H1 (cell line): ENCODE measurements at regions not wholly inside any gene's neighbourhood (a gene's known extent, or its start where the extent isn't known, plus 50 kb on each side); places are given as distances from the start of the nearest gene placed in this dataset.

ENCODE experiments used
- CTCF ChIA-PET: fragments of 300-600 bp; sonication (Branson Sonifier 250); formaldehyde crosslinking; loops from one replicate; lab custom pipeline; 2021; ENCODE audit not compliant: partially characterized antibody; lab: Charles Lee
- POLR2A ChIA-PET: fragments of 300-600 bp; sonication (Branson Sonifier 250); formaldehyde crosslinking; loops from one replicate; lab custom pipeline; 2021; ENCODE audit warnings: inconsistent platforms; ENCODE audit not compliant: partially characterized antibody; lab: Charles Lee
- DNase-seq, 2 experiments: peaks; one replicate each; pipeline versions ENCODE4 v3.0.0 to v3.0.0-alpha.2; 2010 to 2022; ENCODE audit warnings: low spot score in 2 of 2, low read depth in 1 of 2, mixed read lengths in 1 of 2
- FAIRE-seq: peaks from 2 replicates; lab custom pipeline; 2011; peaks lifted over from hg19 to GRCh38; lab: Jason Lieb, UNC
- H2AFZ ChIP-seq: 2 replicates; pipeline ENCODE4 v1.8.1; 2012; ENCODE audit warnings: low read length, inconsistent platforms
- H2AK5ac ChIP-seq: 2 replicates; pipeline ENCODE4 v1.6.1; 2013; ENCODE audit warnings: low read depth, low read length
- H2BK120ac ChIP-seq: replicated peaks from 2 replicates; pipeline ENCODE3; 2013; ENCODE audit warnings: low read depth, low read length, inconsistent platforms
- H2BK12ac ChIP-seq: 2 replicates; pipeline ENCODE4 v1.6.1; 2013; ENCODE audit warnings: low read depth, low read length
- H2BK15ac ChIP-seq: 2 replicates; pipeline ENCODE4 v1.6.1; 2013; ENCODE audit warnings: low read length
- H2BK20ac ChIP-seq: 2 replicates; pipeline ENCODE4 v1.6.1; 2013; ENCODE audit warnings: low read length
- H2BK5ac ChIP-seq: 2 replicates; pipeline ENCODE4 v1.6.1; 2013; ENCODE audit warnings: low read depth, low read length
- H3K14ac ChIP-seq: 2 replicates; pipeline ENCODE4 v1.6.1; 2013; ENCODE audit warnings: inconsistent platforms; ENCODE audit not compliant: insufficient read length
- H3K18ac ChIP-seq: 2 replicates; pipeline ENCODE4 v1.6.1; 2013; ENCODE audit warnings: low read length; ENCODE audit errors: extremely low read depth
- H3K23ac ChIP-seq: 2 replicates; pipeline ENCODE4 v1.6.1; 2013; ENCODE audit warnings: inconsistent platforms; ENCODE audit not compliant: insufficient read length
- H3K23me2 ChIP-seq: 2 replicates; pipeline ENCODE4 v1.6.1; 2013; ENCODE audit warnings: low read depth, low read length
- H3K27ac ChIP-seq: 2 replicates; pipeline ENCODE4 v1.6.1; 2011; ENCODE audit warnings: low read depth, low read length, inconsistent platforms
- H3K27me3 ChIP-seq, 4 experiments: replicated peaks in 1 of 4; 1 replicate in 1 of 4; 2 replicates in 3 of 4; pipeline versions ENCODE4 v1.6.1 to v1.8.1; 2011 to 2013; ENCODE audit warnings: low read length in 3 of 4, mild to moderate bottlenecking in 3 of 4, inconsistent platforms in 2 of 4, mixed read lengths in 2 of 4, moderate library complexity in 1 of 4; ENCODE audit not compliant: control insufficient read depth in 3 of 4, insufficient read depth in 3 of 4; ENCODE audit errors: extremely low read depth in 1 of 4
- H3K36me3 ChIP-seq, 4 experiments: 2 replicates each; pipeline versions ENCODE4 v1.6.1 to v1.8.1; 2011 to 2013; ENCODE audit warnings: mild to moderate bottlenecking in 4 of 4, low read length in 3 of 4, moderate library complexity in 2 of 4, control low read depth in 1 of 4, inconsistent platforms in 1 of 4; ENCODE audit not compliant: insufficient read depth in 4 of 4, control insufficient read depth in 2 of 4
- H3K4ac ChIP-seq: replicated peaks from 2 replicates; pipeline ENCODE3; 2013; ENCODE audit warnings: low read length, low read depth, mixed read lengths, inconsistent platforms; ENCODE audit not compliant: insufficient read length
- H3K4me1 ChIP-seq, 4 experiments: replicated peaks in 1 of 4; 1 replicate in 1 of 4; 2 replicates in 3 of 4; pipeline versions ENCODE4 v1.6.1 to v1.8.1; 2011 to 2013; ENCODE audit warnings: low read length in 3 of 4, inconsistent platforms in 2 of 4, mixed read lengths in 1 of 4; ENCODE audit not compliant: insufficient read depth in 4 of 4, control insufficient read depth in 3 of 4
- H3K4me2 ChIP-seq, 2 experiments: 2 replicates each; pipeline versions ENCODE4 v1.6.1 to v1.8.1; 2011 to 2013; ENCODE audit warnings: low read depth in 2 of 2, low read length in 2 of 2, control low read depth in 1 of 2, inconsistent platforms in 1 of 2, mild to moderate bottlenecking in 1 of 2; ENCODE audit not compliant: insufficient read depth in 1 of 2
- H3K4me3 ChIP-seq, 4 experiments: fragments of 200-600, 300-600 bp in 1 of 4; sonication (generic), shearing (Covaris generic), sonication (Bioruptor Twin) in 1 of 4; 2 replicates each; pipeline versions ENCODE4 v1.5.1 to v1.8.1; 2011 to 2016; ENCODE audit warnings: low read length in 4 of 4, low read depth in 3 of 4, control low read depth in 2 of 4, inconsistent platforms in 2 of 4, mild to moderate bottlenecking in 2 of 4, mixed read lengths in 1 of 4, moderate library complexity in 1 of 4; ENCODE audit not compliant: insufficient read depth in 2 of 4; ENCODE audit errors: extremely low read depth in 1 of 4
- H3K56ac ChIP-seq: replicated peaks from 2 replicates; pipeline ENCODE3; 2013; ENCODE audit warnings: low read depth, mild to moderate bottlenecking, mixed read lengths, low read length, inconsistent platforms; ENCODE audit not compliant: insufficient read length
- H3K79me1 ChIP-seq: 2 replicates; pipeline ENCODE4 v1.6.1; 2013; ENCODE audit warnings: low read depth, low read length, control low read depth
- H3K79me2 ChIP-seq, 2 experiments: 2 replicates each; pipeline versions ENCODE4 v1.6.1 to v1.8.1; 2012 to 2013; ENCODE audit warnings: low read length in 2 of 2, mild to moderate bottlenecking in 2 of 2, inconsistent platforms in 1 of 2; ENCODE audit not compliant: insufficient read depth in 2 of 2, control insufficient read depth in 1 of 2
- H3K9ac ChIP-seq, 4 experiments: replicated peaks in 1 of 4; 1 replicate in 1 of 4; 2 replicates in 3 of 4; pipeline versions ENCODE4 v1.6.1 to v1.8.1; 2011 to 2013; ENCODE audit warnings: low read depth in 3 of 4, low read length in 3 of 4, control low read depth in 2 of 4, mild to moderate bottlenecking in 2 of 4, moderate library complexity in 2 of 4, inconsistent platforms in 1 of 4; ENCODE audit errors: extremely low read depth in 1 of 4
- H3K9me3 ChIP-seq, 2 experiments: 2 replicates each; pipeline versions ENCODE4 v1.6.1 to v1.8.1; 2012 to 2013; ENCODE audit warnings: mild to moderate bottlenecking in 2 of 2, moderate library complexity in 2 of 2, control low read depth in 1 of 2, inconsistent platforms in 1 of 2, low read depth in 1 of 2, low read length in 1 of 2, mixed read lengths in 1 of 2; ENCODE audit not compliant: insufficient read depth in 2 of 2
- H4K20me1 ChIP-seq, 2 experiments: replicated peaks in 1 of 2; 2 replicates each; pipeline versions ENCODE3 to v1.8.1; 2011 to 2013; ENCODE audit warnings: inconsistent platforms in 2 of 2, low read length in 2 of 2, mild to moderate bottlenecking in 1 of 2; ENCODE audit not compliant: insufficient read depth in 2 of 2, control insufficient read depth in 1 of 2
- H4K5ac ChIP-seq: 2 replicates; pipeline ENCODE4 v1.6.1; 2013; ENCODE audit warnings: low read length, low read depth, mixed read lengths, inconsistent platforms; ENCODE audit not compliant: insufficient read length
- H4K8ac ChIP-seq: 2 replicates; pipeline ENCODE4 v1.8.0; 2013; ENCODE audit warnings: mild to moderate bottlenecking, moderate library complexity, low read length, inconsistent platforms; ENCODE audit not compliant: insufficient read depth; ENCODE audit errors: extremely low read depth
- H4K91ac ChIP-seq: replicated peaks from 2 replicates; pipeline ENCODE3; 2013; ENCODE audit warnings: low read length, mixed read lengths, inconsistent platforms; ENCODE audit not compliant: insufficient read length
- CBX8 ChIP-seq: fragments of 300-800, 300-1000 bp; sonication (generic); IDR thresholded peaks from 2 replicates; pipeline ENCODE4 v1.7.1; 2016; ENCODE audit warnings: low read depth, low read length, borderline replicate concordance
- EGR1 ChIP-seq: IDR thresholded peaks from 2 replicates; pipeline ENCODE4 v1.6.1; 2011; ENCODE audit warnings: low read depth, low read length, borderline replicate concordance
- EZH2 ChIP-seq: fragments of 200-600 bp; sonication (generic); IDR thresholded peaks from 2 replicates; pipeline ENCODE4 v1.7.1; 2012; ENCODE audit warnings: low read depth, mild to moderate bottlenecking, moderate library complexity, low read length, inconsistent platforms; ENCODE audit not compliant: severe bottlenecking
- GABPA ChIP-seq: IDR thresholded peaks from 2 replicates; pipeline ENCODE4 v1.6.1; 2011; ENCODE audit warnings: mild to moderate bottlenecking, low read length, moderate library complexity, borderline replicate concordance; ENCODE audit not compliant: insufficient read depth
- KDM1A ChIP-seq: fragments of 200-600, 300-600 bp; sonication (generic); IDR thresholded peaks from 2 replicates; pipeline ENCODE4 v1.7.1; 2016; ENCODE audit warnings: mild to moderate bottlenecking, low read length, borderline replicate concordance
- MAX ChIP-seq: IDR thresholded peaks from 2 replicates; pipeline ENCODE4 v1.6.1; 2012; ENCODE audit warnings: inconsistent platforms
- PHF8 ChIP-seq: fragments of 200-600 bp; sonication (generic); conservative IDR thresholded peaks from 2 replicates; pipeline ENCODE4 v1.7.1; 2012; ENCODE audit warnings: low read depth, mild to moderate bottlenecking, inconsistent platforms, low read length, moderate library complexity
- POLR2A ChIP-seq, 2 experiments: IDR thresholded peaks; 1 replicate in 1 of 2; 2 replicates in 1 of 2; pipeline ENCODE4 v1.6.1; 2011; ENCODE audit warnings: low read depth in 2 of 2, low read length in 2 of 2, mild to moderate bottlenecking in 2 of 2; ENCODE audit errors: control extremely low read depth in 1 of 2
- RNF2 ChIP-seq: fragments of 200-900, 300-1000 bp; sonication (generic); IDR thresholded peaks from 2 replicates; pipeline ENCODE4 v1.7.1; 2016; ENCODE audit warnings: borderline replicate concordance, low read depth, mild to moderate bottlenecking, antibody characterized with exemption, low read length; ENCODE audit not compliant: poor library complexity, severe bottlenecking; ENCODE audit errors: missing control alignments
- RXRA ChIP-seq: IDR thresholded peaks from 2 replicates; pipeline ENCODE4 v1.6.1; 2011; ENCODE audit warnings: low read depth, mild to moderate bottlenecking, low read length, moderate library complexity; ENCODE audit not compliant: insufficient read depth
- SIN3A ChIP-seq, 2 experiments: IDR thresholded peaks in 1 of 2; conservative IDR thresholded peaks in 1 of 2; 2 replicates each; pipeline ENCODE4 v1.6.1; 2011 to 2012; ENCODE audit warnings: low read length in 2 of 2, improper control_type of control experiment in 1 of 2, low read depth in 1 of 2, mild to moderate bottlenecking in 1 of 2
- SP2 ChIP-seq: IDR thresholded peaks from 2 replicates; pipeline ENCODE4 v1.6.1; 2012; ENCODE audit warnings: mild to moderate bottlenecking, low read length, inconsistent platforms
- WGBS, 2 experiments: shearing (Covaris generic) in 1 of 2; methylation state at CpG; one replicate each; pipeline versions ENCODE4 v1.1.6 to v1.1.7; 2013 to 2015; ENCODE audit warnings: low lambda C conversion rate in 2 of 2, mixed read lengths in 2 of 2, inconsistent platforms in 1 of 2, low coverage in 1 of 2, missing lambda C conversion rate in 1 of 2; ENCODE audit not compliant: insufficient replicate concordance in 2 of 2, insufficient coverage in 1 of 2, insufficient read length in 1 of 2; ENCODE audit errors: extremely low coverage in 1 of 2, missing lambda C conversion rate in 1 of 2; 5-methylcytosine and 5-hydroxymethylcytosine counted together

- Histone ChIP-seq H2BK12ac (no peak overlapping the region), H3K9me3 (no peaks in the 10 kb centered on the region), H3K27me3 (no peaks in the 10 kb centered on the region; a peak in 1 of 7 replicates), H3K56ac (no peak overlapping the region), H2BK15ac (no peak overlapping the region), H2AFZ (no peak overlapping the region), H3K79me1 (no peaks in the 10 kb centered on the region), H3K18ac (no peak overlapping the region), H4K8ac (no peak overlapping the region), H3K4me3 (no peak overlapping the region), H3K23me2 (no peaks in the 10 kb centered on the region), H4K20me1 (no peaks in the 10 kb centered on the region), H3K23ac (no peak overlapping the region), H2BK20ac (no peak overlapping the region), H2BK120ac (no peak overlapping the region), H2BK5ac (no peak overlapping the region), H3K4me1 (no peaks in the 10 kb centered on the region), H2AK5ac (no peak overlapping the region), H3K79me2 (no peaks in the 10 kb centered on the region), H4K91ac (no peak overlapping the region), H3K36me3 (no peaks in the 10 kb centered on the region; a peak in 1 of 8 replicates), H3K14ac (no peak overlapping the region), H3K4ac (no peak overlapping the region), H3K9ac (no peak overlapping the region), H4K5ac (no peak overlapping the region), H3K4me2 (no peak overlapping the region), H3K27ac (no peak overlapping the region)
- FAIRE-seq (no peak), DNase-seq (no peak)
- CTCF ChIA-PET, result no interaction called here
- no peak for TF ChIP-seq POLR2A (IDR thresholded peaks at IDR 0.05; ENCODE audit: control extremely low read depth in 1 of 2, low read depth in 2 of 2, low read length in 2 of 2)
- no peak for TF ChIP-seq SP2
- no peak for TF ChIP-seq EZH2
- no peak for TF ChIP-seq SIN3A (conservative IDR thresholded peaks at IDR 0.05 in 1 of 2, IDR thresholded peaks at IDR 0.05 in 1 of 2; ENCODE audit: low read depth in 1 of 2, low read length in 2 of 2)
- no peak for TF ChIP-seq RNF2
- no peak for TF ChIP-seq CBX8
- no peak for TF ChIP-seq MAX
- no peak for TF ChIP-seq KDM1A
- no peak for TF ChIP-seq PHF8
- no peak for TF ChIP-seq EGR1
- TF ChIP-seq GABPA, result no peak
- no peak for TF ChIP-seq RXRA
- POLR2A ChIA-PET, result no interaction called here
- 82% methylated on average over 3 of the region's 3 CpGs; no CpG with 5 or more reads in 1 of the 2 experiments for WGBS, 2 experiments
Measured at GRCh38 chr4:152117054-152117453, 356.2 kb upstream of the GATB start.
